Motor neuron (in vitro differentiated cells): ENCODE measurements at regions not wholly inside any gene's neighbourhood (a gene's known extent, or its start where the extent isn't known, plus 50 kb on each side); places are given as distances from the start of the nearest gene placed in this dataset.
"Not testable (repeated sequence)": the region's sequence is repeated elsewhere in the genome, so short reads cannot be mapped to it uniquely, and the experiment has no call there.

Source experiments
- ATAC-seq, 8 experiments: fragments of 200-7000 bp; cut with Tn5 transposase; replicated peaks in 6 of 8; 2 replicates each; pipeline ENCODE4 v1.8.0; 2021; ENCODE audit warnings: mild to moderate bottlenecking in 8 of 8, moderate library complexity in 8 of 8
- H3K27ac ChIP-seq, 2 donors: fragments of 250-450 bp; sonication (Bioruptor Pico); 2 replicates each; pipeline ENCODE4 v1.9.0; 2021; ENCODE audit warnings: antibody characterized with exemption in 2 of 2, mild to moderate bottlenecking in 2 of 2, moderate library complexity in 1 of 2
- H3K4me1 ChIP-seq, 2 donors: fragments of 250-450 bp; sonication (Bioruptor Pico); replicated peaks in 1 of 2; 2 replicates each; pipeline ENCODE4 v1.6.1; 2021; ENCODE audit warnings: antibody characterized with exemption in 2 of 2, mild to moderate bottlenecking in 2 of 2, moderate library complexity in 1 of 2
- H3K4me3 ChIP-seq, 5 donors: fragments of 250-450 bp; sonication (Bioruptor Pico); 2 replicates each; pipeline ENCODE4 v1.9.0; 2021; ENCODE audit warnings: antibody characterized with exemption in 5 of 5, mild to moderate bottlenecking in 5 of 5, moderate library complexity in 4 of 5
- WGBS, 10 experiments: fragments of 450-650 bp; shearing (Covaris generic); methylation state at CpG; one replicate each; pipeline ENCODE4 v1.0.0; 2022; 5-methylcytosine and 5-hydroxymethylcytosine counted together
- in situ Hi-C, 9 experiments: fragments of 400-800 bp; cut with MboI; loops; one replicate each; pipeline ENCODE4 v1.15.0; 2021; ENCODE audit warnings: low sequenced_read_pairs in 9 of 9, low pct_unique_long_range_greater_than_20kb in 2 of 9; ENCODE audit not compliant: unreplicated experiment in 9 of 9

DNA sequence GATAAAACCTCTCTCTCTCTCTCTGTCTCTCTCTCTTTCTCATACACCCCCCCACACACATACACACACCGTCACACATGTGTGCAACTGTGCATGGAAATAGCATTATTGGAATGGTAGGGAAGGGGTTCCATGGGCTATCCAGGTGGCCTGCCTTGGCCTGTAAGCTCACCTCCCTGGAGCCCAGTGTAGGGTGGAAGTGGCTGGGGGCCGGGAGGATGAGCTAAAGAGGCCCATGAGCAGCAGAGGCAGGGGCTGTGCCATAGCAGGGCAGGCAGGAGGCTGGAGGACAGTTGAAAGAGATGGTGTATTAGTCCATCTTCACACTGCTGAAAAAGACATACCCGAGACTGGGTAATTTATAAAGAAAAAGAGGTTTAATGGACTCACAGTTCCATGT, 74.2 kb downstream of the CYTL1 start:
- 20 to 100% (median 64%) methylated on average over 1 to 2 of the region's 3 CpGs; no CpG with 5 or more reads in 4 of the 10 experiments for WGBS, 10 experiments
- in situ Hi-C loops = no loop called here

DNA sequence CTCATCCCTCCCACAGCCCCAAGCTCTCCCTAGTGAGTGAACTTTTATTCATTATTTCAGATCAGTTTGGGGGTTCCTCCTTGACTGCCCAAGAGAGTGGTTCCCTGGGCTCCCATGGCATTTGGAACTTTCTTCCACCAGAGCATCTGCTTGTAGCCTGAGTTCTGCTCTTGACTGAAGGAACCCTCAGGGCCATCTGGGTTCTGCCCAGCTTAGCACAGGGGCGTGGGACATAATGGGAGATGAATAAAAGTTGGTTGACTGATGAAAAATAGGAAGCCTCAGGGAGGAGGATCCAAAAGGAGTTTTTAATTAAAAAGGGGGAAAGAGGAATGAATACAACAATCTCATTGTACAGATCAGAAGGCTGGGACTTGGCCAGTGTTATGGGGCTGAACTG, 73.4 kb downstream of the CYTL1 start:
- no peak overlapping the region for H3K4me3 ChIP-seq
- peak in 3 of 8 experiments; percentile 54 to 84 (median 55) for ATAC-seq
- H3K27ac ChIP-seq = no peak overlapping the region
- in situ Hi-C loops = no loop called here
- 29 to 100% (median 57%) methylated on average over 1 of the region's 1 CpG; no CpG with 5 or more reads in 5 of the 10 experiments for WGBS, 10 experiments
- no peaks in the 10 kb centered on the region for H3K4me1 ChIP-seq

More for the DNA sequence above, 74.2 kb downstream of the CYTL1 start:
- Histone ChIP-seq H3K4me3 (no peak overlapping the region), H3K27ac (no peak overlapping the region), H3K4me1 (no peaks in the 10 kb centered on the region)
- no peak for ATAC-seq

DNA sequence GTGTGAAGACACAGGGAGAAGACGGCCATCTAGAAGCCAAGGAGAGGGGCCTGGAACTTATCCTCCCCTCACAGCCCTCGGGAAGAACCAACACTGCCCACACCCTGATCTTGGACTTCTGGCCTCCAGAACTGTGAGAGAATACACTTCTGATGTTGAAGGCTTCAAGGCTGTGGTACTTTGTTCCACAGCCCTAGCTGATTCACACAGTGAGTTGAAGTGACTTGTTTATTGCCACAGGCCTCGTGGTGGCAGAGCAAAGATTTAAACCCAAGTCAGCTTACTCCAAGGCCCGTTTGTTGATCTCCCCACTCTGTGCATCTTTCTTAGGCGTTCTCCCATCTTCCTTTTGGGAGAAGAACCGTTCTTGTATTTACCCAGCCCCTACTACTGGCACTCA, 72.8 kb downstream of the CYTL1 start:
- peak in 1 of 8 experiments; percentile 11 for ATAC-seq
- WGBS, 10 experiments = 20 to 94% (median 50%) methylated on average over 1 to 2 of the region's 6 CpGs; no CpG with 5 or more reads in 5 of the 10 experiments

DNA sequence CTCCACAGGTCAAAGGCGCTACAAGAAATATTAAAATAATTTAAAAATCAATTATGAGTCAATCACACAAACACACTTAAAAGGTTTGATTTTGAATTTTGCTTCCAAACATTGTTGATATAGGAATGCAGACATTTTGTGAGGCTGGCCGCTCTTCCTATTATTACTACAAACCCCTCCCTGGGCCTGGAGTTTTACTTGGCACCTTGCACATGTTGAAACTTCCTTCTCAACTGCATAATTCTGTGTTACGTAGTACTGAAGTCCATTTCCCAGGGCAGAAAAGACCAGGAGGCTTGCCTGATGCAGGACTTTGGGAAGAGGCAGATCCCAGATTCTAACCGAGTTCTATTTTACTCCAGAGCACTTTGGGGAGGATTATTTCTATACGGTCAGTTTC, 71.5 kb downstream of the CYTL1 start:
- no peak overlapping the region for H3K4me3 ChIP-seq
- no peak overlapping the region for H3K27ac ChIP-seq
- H3K4me1 ChIP-seq = no peaks in the 10 kb centered on the region
- ATAC-seq = no peak
- WGBS, 10 experiments = 33 to 100% (median 83%) methylated on average over 1 to 5 of the region's 5 CpGs
- in situ Hi-C loops = no loop called here

More for the DNA sequence above, 72.8 kb downstream of the CYTL1 start:
- no peaks in the 10 kb centered on the region for H3K4me1 ChIP-seq
- no peak overlapping the region for H3K4me3 ChIP-seq
- in situ Hi-C loops = no loop called here
- no peak overlapping the region for H3K27ac ChIP-seq

DNA sequence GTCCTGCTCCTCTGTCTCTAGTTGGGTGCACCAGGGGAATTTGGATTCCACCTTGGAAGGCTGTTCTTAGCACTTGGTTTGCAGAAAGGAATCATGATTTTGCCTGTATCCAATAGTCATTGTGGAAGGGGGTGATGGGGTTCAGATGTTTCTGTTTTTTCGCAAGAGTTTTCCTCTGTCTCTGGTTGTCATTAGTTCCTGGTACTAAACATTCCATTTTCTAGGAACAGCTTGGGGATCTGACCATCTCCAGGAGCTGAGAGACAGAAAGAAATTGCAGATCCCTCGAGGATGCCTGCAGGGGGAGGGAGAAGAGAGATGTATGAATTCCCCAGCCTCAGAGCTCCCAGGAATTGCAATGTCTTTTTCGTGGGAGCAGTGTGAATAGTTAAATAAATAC, 70.9 kb downstream of the CYTL1 start:
- Histone ChIP-seq H3K4me1 (no peaks in the 10 kb centered on the region), H3K4me3 (no peak overlapping the region), H3K27ac (no peak overlapping the region)
- ATAC-seq = no peak
- in situ Hi-C loops = no loop called here
- WGBS, 10 experiments = 0 to 83% (median 37%) methylated on average over 1 to 3 of the region's 3 CpGs

DNA sequence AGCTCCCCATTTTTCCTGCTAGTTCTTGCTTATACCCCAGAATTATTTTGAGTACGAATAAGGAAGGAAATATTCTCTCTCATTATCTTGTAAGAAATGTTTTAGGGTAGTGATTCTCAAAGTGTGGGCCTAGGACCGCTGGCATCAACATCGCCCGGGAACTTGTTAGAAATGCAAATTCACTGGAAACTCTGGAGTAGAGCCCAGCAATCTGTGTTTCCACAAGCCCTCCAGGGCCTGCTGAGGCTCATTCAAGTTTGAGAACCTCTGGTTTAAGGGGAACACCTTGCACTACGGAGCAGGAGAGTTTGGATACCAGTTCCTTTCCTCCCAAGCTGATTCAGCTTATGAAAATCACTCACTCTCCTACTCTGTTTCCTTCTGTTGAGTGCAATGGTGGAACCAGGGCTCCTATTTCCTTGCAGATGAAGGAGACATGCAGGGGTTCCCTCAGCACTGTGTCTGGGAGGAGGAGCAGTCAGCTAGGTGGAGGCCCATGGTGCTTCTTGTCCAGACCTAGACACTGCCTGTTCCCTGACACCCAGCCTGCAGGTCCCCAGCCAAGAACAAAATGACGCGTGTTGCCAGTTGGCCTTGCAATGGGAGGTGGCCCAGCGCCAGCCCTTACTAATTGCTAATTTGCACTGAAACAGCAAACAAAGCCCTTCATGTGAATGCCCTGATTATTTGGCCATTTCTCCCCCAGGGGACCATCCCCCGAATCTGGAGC, 68.5 kb downstream of the CYTL1 start:
- Histone ChIP-seq H3K4me1 (no peaks in the 10 kb centered on the region), H3K4me3 (no peak overlapping the region), H3K27ac (no peak overlapping the region)
- in situ Hi-C loops = no loop called here
- ATAC-seq = peak in 1 of 8 experiments; percentile 13
- 19 to 76% (median 50%) methylated on average over 1 to 8 of the region's 9 CpGs; no CpG with 5 or more reads in 2 of the 10 experiments for WGBS, 10 experiments

DNA sequence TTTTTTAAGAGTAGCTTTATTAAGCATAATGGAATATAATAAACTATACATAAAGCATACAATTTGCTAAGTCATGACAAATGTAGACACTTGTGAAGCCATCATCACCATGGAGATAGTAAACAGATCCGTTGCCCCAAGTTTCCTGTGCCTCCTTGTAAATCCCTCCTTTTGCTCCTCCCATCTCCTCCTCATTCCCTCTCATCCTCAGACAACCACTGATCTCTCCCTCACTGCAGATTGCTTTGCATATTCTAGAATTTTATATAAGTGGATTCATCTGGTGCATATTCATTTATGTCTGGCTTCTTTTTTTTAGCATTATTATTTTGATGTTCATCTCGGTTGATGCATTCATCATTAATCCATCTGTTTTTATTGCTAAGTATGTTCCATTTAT, 67.0 kb downstream of the CYTL1 start:
- WGBS, 10 experiments = 0 to 83% (median 65%) methylated on average over 1 to 2 of the region's 2 CpGs; no CpG with 5 or more reads in 2 of the 10 experiments
- H3K4me1 ChIP-seq = no peaks in the 10 kb centered on the region
- H3K27ac ChIP-seq = no peak overlapping the region
- ATAC-seq = peak in 3 of 8 experiments; percentile 85 to 96 (median 86)
- in situ Hi-C loops = no loop called here
- no peak overlapping the region for H3K4me3 ChIP-seq

DNA sequence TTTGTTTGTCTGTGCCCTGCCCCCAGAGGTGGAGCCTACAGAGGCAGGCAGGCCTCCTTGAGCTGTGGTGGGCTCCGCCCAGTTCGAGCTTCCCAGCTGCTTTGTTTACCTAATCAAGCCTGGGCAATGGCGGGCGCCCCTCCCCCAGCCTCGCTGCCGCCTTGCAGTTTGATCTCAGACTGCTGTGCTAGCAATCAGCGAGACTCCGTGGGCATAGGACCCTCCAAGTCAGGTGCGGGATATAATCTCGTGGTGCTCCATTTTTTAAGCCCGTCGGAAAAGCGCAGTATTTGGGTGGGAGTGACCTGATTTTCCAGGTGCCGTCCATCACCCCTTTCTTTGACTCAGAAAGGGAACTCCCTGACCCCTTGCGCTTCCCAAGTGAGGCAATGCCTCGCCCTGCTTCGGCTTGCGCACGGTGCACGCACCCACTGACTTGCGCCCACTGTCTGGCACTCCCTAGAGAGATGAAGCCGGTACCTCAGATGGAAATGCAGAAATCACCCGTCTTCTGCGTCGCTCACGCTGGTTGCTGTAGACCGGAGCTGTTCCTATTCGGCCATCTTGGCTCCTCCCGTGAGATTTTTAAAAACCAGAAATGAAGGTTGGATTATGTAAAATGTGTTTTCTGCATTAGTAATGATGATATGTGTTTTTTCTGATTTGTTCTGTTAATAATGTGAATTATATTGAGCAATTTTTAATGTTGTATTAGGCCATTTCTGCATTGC, 59.7 kb downstream of the CYTL1 start:
- in situ Hi-C loops, H3K4me1 ChIP-seq, ATAC-seq, H3K27ac ChIP-seq: not testable (repeated sequence)
- H3K4me3 ChIP-seq = peak overlapping the region in 4 of 5 donors; percentile 18 to 31 (median 18)
- 31 to 100% (median 69%) methylated on average over 1 to 10 of the region's 29 CpGs; no CpG with 5 or more reads in 5 of the 10 experiments for WGBS, 10 experiments

GRCh38 chr4:4960574-4960973, 58.7 kb downstream of the CYTL1 start:
- WGBS, 10 experiments = 29 to 100% (median 85%) methylated on average over 1 to 2 of the region's 2 CpGs; no CpG with 5 or more reads in 2 of the 10 experiments
- Histone ChIP-seq H3K4me1 (no peaks in the 10 kb centered on the region), H3K4me3 (peak overlapping the region in 4 of 5 donors; percentile 1 to 31 (median 10)), H3K27ac (no peak overlapping the region)
- in situ Hi-C loops = no loop called here
- no peak for ATAC-seq

- no peak for ATAC-seq
- Histone ChIP-seq H3K4me3 (no peak overlapping the region), H3K4me1 (no peaks in the 10 kb centered on the region), H3K27ac (no peak overlapping the region)
- in situ Hi-C loops = no loop called here
- WGBS, 10 experiments = 0 to 78% (median 43%) methylated on average over 1 of the region's 1 CpG
Observed at GRCh38 chr4:4961936-4962335, 57.3 kb downstream of the CYTL1 start.

GRCh38 chr4:4962928-4963327, 56.3 kb downstream of the CYTL1 start:
- 0 to 50% (median 14%) methylated on average over 1 of the region's 1 CpG; no CpG with 5 or more reads in 1 of the 10 experiments for WGBS, 10 experiments
- Histone ChIP-seq H3K4me3 (no peak overlapping the region), H3K27ac (no peak overlapping the region), H3K4me1 (no peaks in the 10 kb centered on the region)
- no peak for ATAC-seq
- in situ Hi-C loops = no loop called here
